ENCODE measurements at regions not wholly inside any gene's neighbourhood (a gene's known extent, or its start where the extent isn't known, plus 50 kb on each side); places are given as distances from the start of the nearest gene placed in this dataset.

- Histone ChIP-seq H3K9me3 (ENCODE audit: control insufficient read depth, low read length) (no peaks in the 10 kb centered on the region), H3K4me1 (no peaks in the 10 kb centered on the region), H2AFZ (no peak overlapping the region), H3K27ac (no peak overlapping the region), H3K27me3 (ENCODE audit: control insufficient read depth, insufficient read depth, low read length) (no peaks in the 10 kb centered on the region), H3K4me2 (ENCODE audit: low read length) (no peak overlapping the region), H3K4me3 (ENCODE audit: low read depth, low read length) (no peak overlapping the region), H3K9ac (no peak overlapping the region), H3K79me2 (no peaks in the 10 kb centered on the region), H3K36me3 (ENCODE audit: control insufficient read depth, insufficient read depth, low read length) (no peaks in the 10 kb centered on the region)
- no peak for TF ChIP-seq CTCF (IDR thresholded peaks at IDR 0.05)
Observed at GRCh38 chr4:43130228-43131021, 237.9 kb downstream of the GRXCR1 start.

- no peaks in the 10 kb centered on the region for H3K4me1 ChIP-seq
- no peak overlapping the region for H2AFZ ChIP-seq
- H3K27me3 ChIP-seq (ENCODE audit: control insufficient read depth, insufficient read depth, low read length) = no peaks in the 10 kb centered on the region
- peak overlapping the region; percentile 25 for H3K4me2 ChIP-seq (ENCODE audit: low read length)
- H3K9me3 ChIP-seq (ENCODE audit: control insufficient read depth, low read length) = no peaks in the 10 kb centered on the region
- H3K36me3 ChIP-seq (ENCODE audit: control insufficient read depth, insufficient read depth, low read length) = no peaks in the 10 kb centered on the region
- TF ChIP-seq CTCF (IDR thresholded peaks at IDR 0.05) = peak; percentile 14
- no peak overlapping the region for H3K4me3 ChIP-seq (ENCODE audit: low read depth, low read length)
- H3K27ac ChIP-seq = no peak overlapping the region
- no peak overlapping the region for H3K9ac ChIP-seq
- H3K79me2 ChIP-seq = no peaks in the 10 kb centered on the region
Observed at GRCh38 chr4:43132010-43132582, 239.6 kb downstream of the GRXCR1 start.

- H3K4me2 ChIP-seq (ENCODE audit: low read length) = no peak overlapping the region
- no peaks in the 10 kb centered on the region for H3K36me3 ChIP-seq (ENCODE audit: control insufficient read depth, insufficient read depth, low read length)
- H3K4me1 ChIP-seq = no peaks in the 10 kb centered on the region
- H3K4me3 ChIP-seq (ENCODE audit: low read depth, low read length) = no peak overlapping the region
- H3K9ac ChIP-seq = no peak overlapping the region
- no peak overlapping the region for H2AFZ ChIP-seq
- H3K27me3 ChIP-seq (ENCODE audit: control insufficient read depth, insufficient read depth, low read length) = no peaks in the 10 kb centered on the region
- no peak overlapping the region for H3K27ac ChIP-seq
- no peaks in the 10 kb centered on the region for H3K9me3 ChIP-seq (ENCODE audit: control insufficient read depth, low read length)
- H3K79me2 ChIP-seq = no peaks in the 10 kb centered on the region
- TF ChIP-seq CTCF (IDR thresholded peaks at IDR 0.05) = no peak
Observed at GRCh38 chr4:43133566-43133965, 241.1 kb downstream of the GRXCR1 start.

- Histone ChIP-seq H3K9ac (no peak overlapping the region), H3K4me2 (ENCODE audit: low read length) (no peak overlapping the region), H2AFZ (no peak overlapping the region), H3K4me3 (ENCODE audit: low read depth, low read length) (no peak overlapping the region), H3K79me2 (no peaks in the 10 kb centered on the region), H3K27ac (no peak overlapping the region), H3K36me3 (ENCODE audit: control insufficient read depth, insufficient read depth, low read length) (no peaks in the 10 kb centered on the region), H3K27me3 (ENCODE audit: control insufficient read depth, insufficient read depth, low read length) (no peaks in the 10 kb centered on the region), H3K9me3 (ENCODE audit: control insufficient read depth, low read length) (no peaks in the 10 kb centered on the region), H3K4me1 (no peaks in the 10 kb centered on the region)
- TF ChIP-seq CTCF (IDR thresholded peaks at IDR 0.05) = no peak
Observed at GRCh38 chr4:43136752-43137151, 244.2 kb downstream of the GRXCR1 start.

GRCh38 chr4:43146198-43146597 lies 253.7 kb downstream of the GRXCR1 start:
- Histone ChIP-seq H3K9ac (no peak overlapping the region), H3K79me2 (no peaks in the 10 kb centered on the region), H3K9me3 (ENCODE audit: control insufficient read depth, low read length) (no peaks in the 10 kb centered on the region), H3K27ac (no peak overlapping the region), H2AFZ (no peak overlapping the region), H3K27me3 (ENCODE audit: control insufficient read depth, insufficient read depth, low read length) (no peaks in the 10 kb centered on the region), H3K36me3 (ENCODE audit: control insufficient read depth, insufficient read depth, low read length) (no peaks in the 10 kb centered on the region), H3K4me3 (ENCODE audit: low read depth, low read length) (no peak overlapping the region), H3K4me1 (no peaks in the 10 kb centered on the region), H3K4me2 (ENCODE audit: low read length) (no peak overlapping the region)
- no peak for TF ChIP-seq CTCF (IDR thresholded peaks at IDR 0.05)

All from parathyroid adenoma (tissue), 2 donors.